Lower leg skin (tissue), 3 donors: ENCODE measurements at regions not wholly inside any gene's neighbourhood (a gene's known extent, or its start where the extent isn't known, plus 50 kb on each side); places are given as distances from the start of the nearest gene placed in this dataset.

ENCODE experiments used
- CTCF ChIP-seq, 3 donors: fragments of 450-650 bp; IDR thresholded peaks; one replicate each; pipeline ENCODE4 v1.5.1; 2016; ENCODE audit warnings: antibody characterized with exemption in 3 of 3, mild to moderate bottlenecking in 3 of 3, moderate library complexity in 2 of 3
- POLR2A ChIP-seq, 2 donors: fragments of 450-650 bp; IDR thresholded peaks; one replicate each; pipeline ENCODE4 v1.6.1; 2016 to 2017; ENCODE audit warnings: antibody characterized with exemption in 2 of 2, mild to moderate bottlenecking in 1 of 2, moderate library complexity in 1 of 2

DNA sequence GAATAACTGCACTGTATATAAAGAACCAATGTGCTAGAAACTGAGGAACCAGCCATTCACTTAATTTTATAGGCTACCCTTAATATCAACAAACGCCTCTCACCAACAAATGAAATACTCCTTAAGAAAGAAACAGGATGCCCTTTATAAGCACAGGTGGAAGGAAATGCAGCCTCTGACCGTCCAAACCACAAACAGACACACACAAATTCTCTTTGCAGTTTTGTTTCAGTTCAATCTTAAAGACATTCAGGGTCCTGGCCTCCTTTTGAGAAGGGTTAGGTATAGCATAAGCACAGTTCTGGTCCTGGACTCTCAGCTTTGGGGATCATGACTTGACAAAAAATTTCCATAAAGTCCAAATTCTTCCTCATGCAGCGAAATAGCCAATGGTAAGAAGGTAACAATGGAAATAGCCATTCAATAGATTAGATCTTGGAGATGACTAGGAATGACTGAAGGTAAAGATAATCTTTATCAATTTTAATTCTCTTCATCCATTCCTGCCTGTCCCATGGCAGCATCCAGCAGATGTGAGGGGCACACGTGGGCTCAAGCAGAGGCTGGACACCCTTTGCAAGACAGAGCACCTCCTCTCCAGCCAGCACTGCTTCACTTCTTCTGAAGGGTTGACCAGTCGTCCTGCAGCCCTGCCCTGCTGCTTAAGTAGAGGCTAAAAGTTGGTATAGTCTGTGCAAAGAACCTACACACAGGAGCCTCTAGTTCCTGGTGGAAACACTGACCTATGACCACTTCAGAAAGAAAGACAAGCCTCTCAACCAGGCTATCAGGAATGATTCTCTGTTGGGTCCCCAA is 123.9 kb downstream of the CD83 start:
- no peak for TF ChIP-seq CTCF (IDR thresholded peaks at IDR 0.05)
- no peak for TF ChIP-seq POLR2A (IDR thresholded peaks at IDR 0.05)
